ENCODE measurements at regions not wholly inside any gene's neighbourhood (a gene's known extent, or its start where the extent isn't known, plus 50 kb on each side); places are given as distances from the start of the nearest gene placed in this dataset.

GRCh38 chr1:222165629-222166028 lies 382.3 kb downstream of the HHIPL2 start:
- no peak for DNase-seq

GRCh38 chr1:222163895-222164294 lies 384.0 kb downstream of the HHIPL2 start:
- DNase-seq: no peak

- no peak for DNase-seq
These were observed 386.2 kb downstream of the HHIPL2 start for GRCh38 chr1:222161676-222162075.

- no peak for DNase-seq
These were observed 390.3 kb downstream of the HHIPL2 start for GRCh38 chr1:222157612-222158011.

- no peak for DNase-seq
These were observed 398.3 kb upstream of the DUSP10 start for GRCh38 chr1:222140206-222140605.

GRCh38 chr1:222138095-222138494 lies 396.2 kb upstream of the DUSP10 start:
- DNase-seq: no peak

GRCh38 chr1:222136869-222137268 lies 395.0 kb upstream of the DUSP10 start:
- DNase-seq: no peak

GRCh38 chr1:222129041-222129440 lies 387.2 kb upstream of the DUSP10 start:
- no peak for DNase-seq

- no peak for DNase-seq
These were observed 385.8 kb upstream of the DUSP10 start for GRCh38 chr1:222127526-222128152.

GRCh38 chr1:222127096-222127495 lies 385.2 kb upstream of the DUSP10 start:
- DNase-seq: no peak

GRCh38 chr1:222126052-222126451 lies 384.2 kb upstream of the DUSP10 start:
- DNase-seq: no peak

- no peak for DNase-seq
These were observed 382.7 kb upstream of the DUSP10 start for GRCh38 chr1:222124602-222125001.

- DNase-seq: no peak
These were observed 381.2 kb upstream of the DUSP10 start for GRCh38 chr1:222123111-222123510.

- no peak for DNase-seq
These were observed 375.9 kb upstream of the DUSP10 start for GRCh38 chr1:222117809-222118208.

- no peak for DNase-seq
These were observed 372.8 kb upstream of the DUSP10 start for GRCh38 chr1:222114536-222115156.

- DNase-seq: no peak
These were observed 367.9 kb upstream of the DUSP10 start for GRCh38 chr1:222109836-222110235.

GRCh38 chr1:222107975-222108374 lies 366.1 kb upstream of the DUSP10 start:
- no peak for DNase-seq

- no peak for DNase-seq
These were observed 365.4 kb upstream of the DUSP10 start for GRCh38 chr1:222107267-222107666.

- DNase-seq: no peak
These were observed 364.5 kb upstream of the DUSP10 start for GRCh38 chr1:222106377-222106776.

- DNase-seq: no peak
These were observed 364.0 kb upstream of the DUSP10 start for GRCh38 chr1:222105861-222106260.

- no peak for DNase-seq
These were observed 363.5 kb upstream of the DUSP10 start for GRCh38 chr1:222105393-222105737.

- no peak for DNase-seq
These were observed 363.0 kb upstream of the DUSP10 start for GRCh38 chr1:222104694-222105392.

- DNase-seq: no peak
These were observed 362.2 kb upstream of the DUSP10 start for GRCh38 chr1:222104097-222104496.

GRCh38 chr1:222099746-222100145 lies 357.9 kb upstream of the DUSP10 start:
- no peak for DNase-seq
